ENCODE measurements at regions not wholly inside any gene's neighbourhood (a gene's known extent, or its start where the extent isn't known, plus 50 kb on each side); places are given as distances from the start of the nearest gene placed in this dataset.

- TF ChIP-seq CTCF (IDR thresholded peaks at IDR 0.05) (no peak), POLR2A (IDR thresholded peaks at IDR 0.05) (no peak)
These were observed 86.3 kb upstream of the HMGXB4 start for GRCh38 chr22:35170716-35171697.
